Esophagus muscularis mucosa (tissue), 4 donors: ENCODE measurements at regions not wholly inside any gene's neighbourhood (a gene's known extent, or its start where the extent isn't known, plus 50 kb on each side); places are given as distances from the start of the nearest gene placed in this dataset.
"Not testable (repeated sequence)": the region's sequence is repeated elsewhere in the genome, so short reads cannot be mapped to it uniquely, and the experiment has no call there.

ENCODE experiments used
- DNase-seq: peaks from one replicate; pipeline ENCODE4 v3.0.0-alpha.2; 2017; ENCODE audit errors: extremely low spot score
- H3K27ac ChIP-seq, 4 donors: fragments of 200-600 bp; sonication (generic); replicated peaks in 1 of 4; 1 replicate in 3 of 4; 2 replicates in 1 of 4; pipeline ENCODE4 v1.5.1; 2016 to 2019; ENCODE audit warnings: mild to moderate bottlenecking in 1 of 4
- H3K27me3 ChIP-seq, 4 donors: fragments of 200-600 bp; sonication (generic); one replicate each; pipeline versions ENCODE4 v1.5.1 to v1.6.0; 2016 to 2019
- H3K36me3 ChIP-seq, 4 donors: fragments of 200-600 bp; sonication (generic); one replicate each; pipeline ENCODE4 v1.5.1; 2016 to 2019
- H3K4me1 ChIP-seq, 4 donors: fragments of 200-600 bp; sonication (generic); one replicate each; pipeline ENCODE4 v1.5.1; 2016 to 2019
- H3K4me3 ChIP-seq, 4 donors: fragments of 200-600 bp; sonication (generic); 1 replicate in 2 of 4; 2 replicates in 2 of 4; pipeline ENCODE4 v1.5.1; 2016 to 2019; ENCODE audit warnings: mild to moderate bottlenecking in 4 of 4, moderate library complexity in 1 of 4
- H3K9me3 ChIP-seq, 4 donors: fragments of 200-600 bp; sonication (generic); 1 replicate in 3 of 4; 2 replicates in 1 of 4; pipeline ENCODE4 v1.5.1; 2016 to 2019
- EP300 ChIP-seq: sonication (generic); formaldehyde crosslinking; IDR thresholded peaks from one replicate; pipeline ENCODE4 v1.6.1; 2017; ENCODE audit warnings: antibody characterized with exemption
- POLR2A ChIP-seq: fragments of 450-650 bp; IDR thresholded peaks from one replicate; pipeline ENCODE4 v1.6.1; 2017; ENCODE audit warnings: antibody characterized with exemption, moderate library complexity, mild to moderate bottlenecking, low read depth
- POLR2AphosphoS5 ChIP-seq, 2 donors: sonication (generic); formaldehyde crosslinking; IDR thresholded peaks; one replicate each; pipeline ENCODE4 v1.6.1; 2017; ENCODE audit warnings: antibody characterized with exemption in 2 of 2
- WGBS: methylation state at CpG from one replicate; pipeline ENCODE4 v1.1.5; 2018; 5-methylcytosine and 5-hydroxymethylcytosine counted together
- intact Hi-C: fragments of 100-400 bp; cut with DNase I; formaldehyde crosslinking; loops from one replicate; pipeline ENCODE4 v1.15.1; 2023
- TF ChIP-seq, protein P1 (sequence below), 3 experiments: fragments of 200-600 bp in 2 of 3; fragments of 450-650 bp in 1 of 3; sonication (generic) in 2 of 3; IDR thresholded peaks; one replicate each; pipeline ENCODE4 v1.5.1; 2017 to 2019; ENCODE audit warnings: antibody characterized with exemption in 3 of 3, mild to moderate bottlenecking in 2 of 3, moderate library complexity in 1 of 3

DNA sequence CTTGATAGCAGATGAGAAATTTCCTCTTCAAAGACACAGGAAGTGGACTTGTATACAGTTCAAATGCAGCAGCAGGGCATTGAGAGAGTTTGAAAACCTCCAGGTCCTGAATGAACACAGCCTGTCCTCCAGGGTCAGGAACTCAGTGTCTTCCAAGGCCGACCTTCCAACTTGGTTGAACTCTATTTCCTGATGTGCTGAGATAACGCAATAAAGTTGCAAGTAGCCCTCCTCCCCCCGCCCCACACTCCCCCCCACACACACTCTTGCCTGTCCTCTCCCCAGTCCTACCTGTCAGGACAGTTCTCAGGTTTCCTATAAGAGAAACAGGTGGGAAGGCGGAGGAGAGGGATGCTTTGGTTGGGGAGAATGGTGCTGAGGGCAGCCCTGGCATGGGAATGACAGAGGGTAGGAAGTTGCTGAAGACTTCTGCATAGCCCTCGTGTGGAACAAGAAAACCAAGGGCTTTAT lies 90.0 kb downstream of the CCDC71L start:
- WGBS, result 68% methylated on average over 5 of the region's 5 CpGs
- no peaks in the 10 kb centered on the region for H3K27me3 ChIP-seq
- H3K4me1 ChIP-seq, result peaks cover 10 to 21% (median 16%) of the 10 kb centered on the region in 4 donors
- TF ChIP-seq POLR2A (no peak), POLR2AphosphoS5 (IDR thresholded peaks at IDR 0.05) (no peak)
- H3K4me3 ChIP-seq, result no peak overlapping the region
- no peaks in the 10 kb centered on the region for H3K36me3 ChIP-seq
- H3K27ac ChIP-seq, result no peak overlapping the region
- H3K9me3 ChIP-seq, result no peaks in the 10 kb centered on the region
- intact Hi-C loops, result no loop called here
- peak; percentile 24 for DNase-seq

DNA sequence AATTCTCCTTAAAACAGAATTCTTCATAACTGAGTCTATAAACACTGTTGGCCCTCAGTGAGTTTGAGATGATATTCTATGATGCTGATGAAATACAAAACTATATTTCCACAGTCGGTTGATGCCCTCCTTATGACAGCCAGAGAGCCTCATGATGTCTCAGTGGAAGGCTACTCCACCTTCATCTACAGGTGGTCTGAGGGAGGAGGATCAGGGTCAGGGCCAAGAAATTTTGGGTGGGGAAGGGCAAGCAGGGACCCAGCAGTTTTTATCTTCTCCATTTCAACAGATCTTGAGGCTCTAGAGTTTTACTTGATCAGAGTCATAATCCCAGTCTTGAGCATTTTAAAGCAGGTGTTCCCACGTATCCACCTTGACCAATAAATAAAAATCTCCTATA lies 90.8 kb downstream of the CCDC71L start:
- Histone ChIP-seq H3K27ac (no peak overlapping the region), H3K4me1 (peaks cover 10 to 21% (median 16%) of the 10 kb centered on the region in 4 donors), H3K9me3 (no peaks in the 10 kb centered on the region), H3K27me3 (no peaks in the 10 kb centered on the region), H3K36me3 (no peaks in the 10 kb centered on the region), H3K4me3 (no peak overlapping the region)
- WGBS, result 95% methylated on average over 2 of the region's 2 CpGs
- no peak for DNase-seq
- intact Hi-C loops, result no loop called here
- TF ChIP-seq, protein P1, sequence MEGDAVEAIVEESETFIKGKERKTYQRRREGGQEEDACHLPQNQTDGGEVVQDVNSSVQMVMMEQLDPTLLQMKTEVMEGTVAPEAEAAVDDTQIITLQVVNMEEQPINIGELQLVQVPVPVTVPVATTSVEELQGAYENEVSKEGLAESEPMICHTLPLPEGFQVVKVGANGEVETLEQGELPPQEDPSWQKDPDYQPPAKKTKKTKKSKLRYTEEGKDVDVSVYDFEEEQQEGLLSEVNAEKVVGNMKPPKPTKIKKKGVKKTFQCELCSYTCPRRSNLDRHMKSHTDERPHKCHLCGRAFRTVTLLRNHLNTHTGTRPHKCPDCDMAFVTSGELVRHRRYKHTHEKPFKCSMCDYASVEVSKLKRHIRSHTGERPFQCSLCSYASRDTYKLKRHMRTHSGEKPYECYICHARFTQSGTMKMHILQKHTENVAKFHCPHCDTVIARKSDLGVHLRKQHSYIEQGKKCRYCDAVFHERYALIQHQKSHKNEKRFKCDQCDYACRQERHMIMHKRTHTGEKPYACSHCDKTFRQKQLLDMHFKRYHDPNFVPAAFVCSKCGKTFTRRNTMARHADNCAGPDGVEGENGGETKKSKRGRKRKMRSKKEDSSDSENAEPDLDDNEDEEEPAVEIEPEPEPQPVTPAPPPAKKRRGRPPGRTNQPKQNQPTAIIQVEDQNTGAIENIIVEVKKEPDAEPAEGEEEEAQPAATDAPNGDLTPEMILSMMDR (IDR thresholded peaks at IDR 0.05), result no peak
- TF ChIP-seq POLR2AphosphoS5 (IDR thresholded peaks at IDR 0.05) (no peak), EP300 (no peak), POLR2A (no peak)

DNA sequence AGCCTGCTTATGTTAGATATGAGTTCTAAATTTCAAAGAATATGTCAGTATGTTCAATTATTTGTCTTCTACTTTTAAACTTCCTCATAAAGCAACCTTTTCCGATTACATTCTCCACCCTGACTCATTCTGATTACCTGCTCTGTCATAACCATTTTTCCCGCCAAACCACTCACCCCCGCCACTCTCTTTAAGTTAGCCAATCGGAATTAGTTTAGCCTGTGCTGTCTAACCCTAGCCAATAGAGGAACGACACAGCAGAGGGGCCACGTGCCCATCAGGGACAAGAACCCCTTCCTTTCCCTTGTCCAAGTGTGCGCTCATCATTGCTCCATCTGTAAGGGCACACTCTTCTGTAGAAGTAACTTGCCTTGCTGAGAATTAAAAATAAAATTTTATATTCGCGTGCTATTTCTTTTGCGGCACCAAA lies 91.4 kb downstream of the CCDC71L start:
- 95% methylated on average over 10 of the region's 10 CpGs for WGBS
- no peaks in the 10 kb centered on the region for H3K36me3 ChIP-seq
- H3K4me3 ChIP-seq, result no peak overlapping the region
- DNase-seq, result peak; percentile 53
- TF ChIP-seq POLR2AphosphoS5 (IDR thresholded peaks at IDR 0.05) (no peak), EP300 (no peak), POLR2A (no peak)
- TF ChIP-seq, protein P1 (IDR thresholded peaks at IDR 0.05), result no peak
- no peaks in the 10 kb centered on the region for H3K27me3 ChIP-seq
- intact Hi-C loops, result no loop called here
- no peak overlapping the region for H3K27ac ChIP-seq
- H3K4me1 ChIP-seq, result peaks cover 10 to 21% (median 16%) of the 10 kb centered on the region in 4 donors
- H3K9me3 ChIP-seq, result no peaks in the 10 kb centered on the region

DNA sequence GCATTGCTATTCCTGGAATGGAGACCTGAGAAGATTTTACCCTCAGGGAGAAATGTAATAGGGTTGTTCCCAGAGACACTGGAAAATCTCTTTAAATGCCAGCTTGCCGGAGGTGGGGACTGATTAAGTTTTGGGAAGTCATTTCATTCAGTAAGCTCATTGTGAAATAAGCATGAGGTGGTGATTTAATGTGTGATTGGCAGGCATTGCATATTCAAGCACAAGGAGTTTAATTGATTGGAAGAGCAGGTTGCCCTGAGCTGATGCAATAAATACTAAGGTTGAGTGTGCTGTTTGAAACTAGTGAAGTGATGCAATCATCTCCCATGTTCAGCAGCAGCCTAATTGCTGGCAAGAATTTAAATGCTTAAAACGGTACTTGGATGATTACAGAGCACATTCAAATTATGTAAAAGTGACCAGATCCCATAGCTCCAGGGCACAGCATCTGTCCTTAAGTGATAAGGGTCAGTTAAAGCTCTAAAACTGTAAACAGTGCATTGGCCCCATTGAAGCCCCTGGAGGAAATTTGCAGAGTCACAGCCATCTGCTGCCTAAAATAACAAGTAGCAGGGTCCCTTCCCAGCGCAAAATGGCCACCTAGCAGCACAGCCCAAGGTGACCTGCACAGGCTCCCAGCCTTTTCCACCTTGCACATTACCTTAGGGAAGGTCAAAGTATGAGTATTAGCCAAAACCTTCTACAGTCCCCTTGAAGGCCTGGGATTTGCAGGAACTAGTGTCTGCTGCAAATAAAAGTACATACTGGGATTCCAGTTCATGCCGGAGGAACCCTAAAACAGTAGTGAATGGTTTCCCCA lies 92.1 kb downstream of the CCDC71L start:
- Histone ChIP-seq H3K4me1 (peaks cover 10 to 21% (median 16%) of the 10 kb centered on the region in 4 donors), H3K27ac (peak overlapping the region in 3 of 4 donors; percentile 20 to 45 (median 44)), H3K9me3 (no peaks in the 10 kb centered on the region), H3K4me3 (no peak overlapping the region), H3K27me3 (no peaks in the 10 kb centered on the region), H3K36me3 (no peaks in the 10 kb centered on the region)
- TF ChIP-seq, protein P1 (IDR thresholded peaks at IDR 0.05), result no peak
- TF ChIP-seq POLR2AphosphoS5 (IDR thresholded peaks at IDR 0.05) (peak in 1 of 2 donors; percentile 51), EP300 (peak; percentile 51)
- DNase-seq, result peak; percentile 53
- intact Hi-C loops, result no loop called here
- whole genome bisulfite sequencing, result 56% methylated on average over 4 of the region's 4 CpGs

DNA sequence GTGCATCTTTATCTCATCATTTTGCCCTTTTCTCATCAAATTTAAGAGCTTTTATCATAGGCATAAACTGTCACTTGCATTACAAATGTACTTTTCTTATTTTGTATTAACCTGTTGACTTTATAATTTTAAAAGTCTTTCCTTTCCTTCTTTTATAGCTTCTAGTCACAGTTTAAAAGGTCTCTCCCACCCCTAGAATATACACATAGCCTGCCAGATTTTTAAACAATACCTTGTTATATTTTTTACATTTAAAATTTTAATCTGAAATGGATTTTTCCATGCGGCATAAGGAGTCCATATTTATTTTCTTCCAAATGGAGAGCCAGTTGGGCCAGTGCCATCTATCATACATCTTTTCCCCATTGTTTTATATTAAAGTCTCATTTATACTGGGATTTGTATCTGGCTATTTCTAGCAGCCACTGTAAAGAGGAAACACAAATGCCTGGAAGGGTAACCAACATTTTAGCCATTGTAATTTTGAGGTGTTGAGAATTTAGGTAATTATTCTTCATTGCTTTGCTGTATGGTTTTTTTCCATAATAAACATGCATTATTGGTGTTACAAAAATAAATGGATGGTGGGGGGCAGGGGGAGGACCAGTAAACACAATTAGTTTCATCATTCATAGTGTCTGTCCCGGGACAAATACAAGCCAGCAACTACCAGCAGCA lies 92.8 kb downstream of the CCDC71L start:
- H3K27ac ChIP-seq, result peak overlapping the region in 3 of 4 donors; percentile 20 to 45 (median 44)
- DNase-seq, result no peak

DNA sequence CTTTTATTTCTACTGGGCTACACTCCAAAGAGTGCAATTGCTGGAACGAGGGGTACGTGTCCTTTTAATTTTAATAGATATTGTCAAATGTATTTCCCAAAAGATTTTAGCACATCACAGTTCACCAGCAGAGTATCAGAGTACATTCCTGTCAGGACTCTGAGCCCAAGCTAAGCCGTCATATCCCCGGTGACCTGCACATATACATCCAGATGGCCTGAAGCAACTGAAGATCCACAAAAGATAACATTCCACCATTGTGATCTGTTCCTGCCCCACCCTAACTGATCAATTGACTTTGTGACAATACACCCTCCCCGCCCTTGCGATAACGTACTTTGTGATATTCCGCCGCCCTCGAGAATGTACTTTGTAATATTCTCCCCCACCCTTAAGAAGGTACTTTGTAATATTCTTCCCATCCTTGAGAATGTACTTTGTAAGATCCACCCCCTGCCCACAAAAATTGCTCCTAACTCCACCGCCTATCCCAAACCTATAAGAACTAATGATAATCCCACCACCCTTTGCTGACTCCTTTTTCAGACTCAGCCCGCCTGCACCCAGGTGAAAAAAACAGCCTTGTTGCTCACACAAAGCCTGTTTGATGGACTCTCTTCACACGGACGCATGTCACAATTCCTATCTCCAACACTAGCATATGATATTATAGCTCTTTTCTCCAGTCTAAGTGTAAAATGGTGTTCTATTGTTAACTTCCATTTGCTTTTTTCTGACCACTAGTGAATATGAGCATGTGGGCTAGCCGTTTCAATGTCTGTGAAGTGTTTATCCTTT lies 93.6 kb downstream of the CCDC71L start:
- intact Hi-C loops, H3K27me3 ChIP-seq, H3K36me3 ChIP-seq, H3K4me3 ChIP-seq, H3K9me3 ChIP-seq: not testable (repeated sequence)
- WGBS, result 87% methylated on average over 15 of the region's 15 CpGs
- DNase-seq, result peak; percentile 66
- Histone ChIP-seq H3K27ac (peak overlapping the region in 1 of 4 donors; percentile 45), H3K4me1 (peaks cover 10 to 21% (median 16%) of the 10 kb centered on the region in 4 donors)

More for the DNA sequence above, 92.8 kb downstream of the CCDC71L start:
- TF ChIP-seq EP300 (no peak), POLR2AphosphoS5 (IDR thresholded peaks at IDR 0.05) (no peak), POLR2A (no peak)
- TF ChIP-seq, protein P1 (IDR thresholded peaks at IDR 0.05), result no peak
- Histone ChIP-seq H3K36me3 (no peaks in the 10 kb centered on the region), H3K9me3 (no peaks in the 10 kb centered on the region), H3K4me1 (peaks cover 10 to 21% (median 16%) of the 10 kb centered on the region in 4 donors), H3K27me3 (no peaks in the 10 kb centered on the region), H3K4me3 (no peak overlapping the region)
- 25% methylated on average over 2 of the region's 2 CpGs for whole genome bisulfite sequencing
- intact Hi-C loops, result no loop called here
